M059J (cell line): ENCODE measurements at regions not wholly inside any gene's neighbourhood (a gene's known extent, or its start where the extent isn't known, plus 50 kb on each side); places are given as distances from the start of the nearest gene placed in this dataset.

Experiments used
- DNase-seq: peaks from one replicate; pipeline ENCODE4 v3.0.0-alpha.2; 2012; ENCODE audit warnings: low read depth

DNA sequence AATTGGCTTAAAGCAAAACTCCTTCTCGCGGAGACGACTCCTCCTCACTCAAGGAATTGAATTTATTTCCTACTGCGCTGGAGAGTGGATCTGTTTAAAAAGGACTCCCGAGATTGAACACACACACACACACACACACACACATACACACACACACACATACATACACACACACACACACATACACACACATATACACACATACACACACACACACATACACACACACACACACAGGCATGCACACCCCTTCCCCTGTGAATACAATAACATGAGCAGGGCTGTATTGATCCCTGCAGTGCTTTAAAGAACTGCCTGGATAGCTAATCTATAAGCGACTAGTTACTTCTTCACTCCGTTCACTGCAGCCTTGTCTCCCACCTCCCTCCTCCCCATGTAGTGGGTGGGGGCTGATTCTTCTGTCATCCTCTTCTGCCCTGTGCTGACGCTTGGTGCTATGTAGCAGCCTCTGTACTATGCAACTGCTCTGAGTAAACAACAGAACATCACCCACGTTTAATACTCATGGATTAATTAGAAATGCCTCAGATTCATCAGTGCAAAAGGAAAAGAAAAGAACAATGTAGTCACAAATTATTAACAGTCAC is 549.0 kb downstream of the CDH26 start:
- no peak for DNase-seq

DNA sequence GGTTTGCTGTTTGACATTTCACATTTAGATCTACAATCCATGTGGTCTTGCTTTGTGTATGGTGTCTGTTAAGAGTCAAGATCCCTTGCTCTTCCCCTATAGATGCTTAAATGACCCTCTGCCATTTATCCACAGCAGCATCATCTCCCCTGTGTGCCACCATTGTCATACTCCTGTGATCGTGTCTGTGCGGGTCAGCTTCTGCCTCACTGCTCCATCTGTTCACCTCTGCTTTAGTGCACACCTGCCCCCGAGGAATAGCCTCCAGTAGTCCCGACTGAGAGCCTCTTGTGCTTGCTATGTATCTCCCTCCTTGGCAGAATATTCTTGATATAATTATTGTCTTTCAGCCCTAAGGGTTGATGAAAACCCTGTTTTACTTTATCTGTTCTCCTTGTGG is 551.2 kb downstream of the CDH26 start:
- DNase-seq, result no peak

DNA sequence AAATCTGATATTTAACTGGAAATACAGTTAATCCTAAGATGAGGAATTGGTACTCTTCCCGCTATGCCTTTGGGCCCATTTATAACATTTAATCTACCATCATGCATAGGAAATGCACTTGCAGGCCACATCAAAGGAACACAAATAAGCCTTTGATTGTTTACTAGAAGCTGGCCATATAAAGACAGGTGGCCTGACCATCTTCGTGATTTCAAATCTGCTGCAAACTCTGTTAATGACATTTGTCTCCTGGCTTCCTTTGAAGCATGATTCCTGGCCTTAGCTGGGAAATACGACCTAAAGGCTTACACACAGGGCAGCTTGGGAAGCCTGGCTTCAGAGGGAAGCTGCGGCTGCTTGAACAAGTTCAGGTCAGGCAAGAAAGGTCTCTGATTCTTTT is 552.1 kb downstream of the CDH26 start:
- no peak for DNase-seq

DNA sequence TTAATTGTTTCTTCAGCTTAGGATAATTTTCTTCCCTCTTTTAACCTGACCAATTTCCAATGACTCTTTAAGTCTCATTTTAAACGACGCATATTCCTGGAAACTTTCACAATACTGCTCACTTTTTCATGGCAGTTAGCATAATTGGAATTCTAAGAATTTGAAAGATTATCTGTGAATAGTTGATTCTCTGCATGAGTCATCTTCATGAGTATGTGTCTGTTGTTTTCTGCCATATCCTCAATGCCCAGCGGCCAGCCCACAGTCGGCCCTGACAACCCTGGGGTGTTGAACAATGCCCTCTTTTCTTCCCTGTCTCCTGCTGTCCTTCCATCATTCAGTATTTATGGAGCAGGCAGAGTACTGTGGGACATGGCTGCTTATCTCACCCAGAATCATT is 554.2 kb downstream of the CDH26 start:
- peak; percentile 57 for DNase-seq

DNA sequence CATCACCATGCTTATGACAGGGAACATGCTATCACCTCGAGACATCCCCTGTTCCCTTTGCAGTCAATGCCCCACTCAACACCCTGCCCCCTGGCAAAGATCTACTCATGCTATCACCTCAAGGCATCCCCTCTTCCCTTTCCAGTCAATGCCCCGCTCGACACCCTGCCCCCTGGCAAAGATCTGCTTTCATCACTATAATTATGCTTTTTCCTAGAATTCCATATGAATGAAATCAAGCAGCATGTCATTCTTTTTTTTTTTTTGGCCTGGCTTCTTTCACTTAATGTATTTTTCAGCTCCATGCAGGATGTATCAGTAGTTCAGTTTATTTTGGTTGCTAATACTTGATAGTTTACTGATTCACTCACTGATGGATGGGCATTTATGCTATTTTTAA is 554.9 kb downstream of the CDH26 start:
- no peak for DNase-seq

DNA sequence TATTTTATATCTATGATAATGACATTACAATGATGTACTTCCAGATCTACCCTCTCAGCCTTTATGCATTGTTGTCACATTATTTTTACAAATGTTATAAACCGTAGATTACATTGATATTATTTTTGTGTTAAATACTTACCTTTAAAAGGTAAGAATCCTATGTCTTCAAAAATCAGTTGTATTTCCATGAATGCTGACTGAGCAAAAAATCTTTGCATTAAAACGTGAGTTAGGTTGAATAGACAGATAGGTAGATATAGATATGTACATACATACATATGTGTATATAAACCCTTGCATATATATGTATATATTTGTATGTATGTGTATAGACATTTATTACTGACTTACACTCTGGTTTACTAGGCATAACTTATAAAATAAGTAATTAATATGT is 558.2 kb downstream of the CDH26 start:
- DNase-seq, result no peak

DNA sequence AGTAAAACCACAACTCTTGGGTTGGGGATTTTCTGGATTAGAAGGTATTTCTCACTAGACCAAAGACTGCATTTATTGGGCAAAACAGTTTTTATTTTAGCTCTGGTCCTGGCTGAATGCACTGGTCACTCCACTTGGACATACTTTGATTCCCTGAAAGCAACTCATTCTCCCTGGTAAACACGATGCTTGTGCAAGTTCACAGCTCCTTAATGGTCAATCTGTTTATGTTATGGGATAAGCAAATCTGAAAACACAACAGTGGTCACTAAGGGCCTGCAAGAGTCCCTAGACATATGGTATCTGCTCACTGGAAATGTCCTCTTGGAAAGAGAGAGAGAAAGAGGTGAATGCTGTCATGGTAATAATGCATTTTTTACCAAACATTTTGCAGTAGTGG is 559.8 kb downstream of the CDH26 start:
- DNase-seq, result no peak

DNA sequence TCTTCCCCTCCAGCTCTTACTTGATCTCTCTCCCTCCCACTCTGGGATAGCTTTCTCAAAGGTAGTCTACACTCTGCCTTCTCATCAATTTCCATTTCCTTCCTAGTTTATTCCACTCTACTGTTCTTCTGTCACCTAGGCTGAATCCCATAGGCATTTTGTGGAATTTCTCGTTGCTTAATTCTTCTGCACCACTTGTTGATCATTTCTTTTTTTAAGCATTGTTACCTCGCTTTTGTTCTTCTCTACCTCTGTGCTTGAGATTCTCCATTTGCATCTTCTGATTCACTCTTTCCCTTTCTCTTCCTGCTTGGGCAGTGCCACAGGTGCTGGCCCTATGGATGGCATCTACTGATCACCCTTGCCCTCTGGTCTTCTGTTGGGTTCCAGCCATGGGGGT is 567.2 kb downstream of the CDH26 start:
- DNase-seq, result no peak

DNA sequence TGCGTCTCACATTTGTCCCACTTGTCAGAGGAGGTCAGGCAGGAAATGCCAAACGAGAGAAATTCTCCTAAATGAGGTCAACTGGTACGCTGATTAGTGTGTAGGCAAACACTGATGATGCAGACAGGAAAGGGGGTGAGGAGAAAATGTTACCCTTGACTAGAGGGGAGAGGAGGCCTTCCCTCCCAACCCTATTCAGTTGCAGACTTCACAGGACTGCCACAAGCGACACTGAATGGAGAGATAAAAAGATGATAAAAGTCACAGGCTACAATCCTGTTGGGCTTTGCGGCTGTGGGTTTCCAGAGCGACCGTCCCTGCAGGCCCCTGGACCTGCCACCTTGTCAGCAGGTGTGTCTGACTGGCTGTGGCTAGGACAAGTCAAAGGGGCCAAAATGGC is 569.4 kb downstream of the CDH26 start:
- DNase-seq, result no peak

DNA sequence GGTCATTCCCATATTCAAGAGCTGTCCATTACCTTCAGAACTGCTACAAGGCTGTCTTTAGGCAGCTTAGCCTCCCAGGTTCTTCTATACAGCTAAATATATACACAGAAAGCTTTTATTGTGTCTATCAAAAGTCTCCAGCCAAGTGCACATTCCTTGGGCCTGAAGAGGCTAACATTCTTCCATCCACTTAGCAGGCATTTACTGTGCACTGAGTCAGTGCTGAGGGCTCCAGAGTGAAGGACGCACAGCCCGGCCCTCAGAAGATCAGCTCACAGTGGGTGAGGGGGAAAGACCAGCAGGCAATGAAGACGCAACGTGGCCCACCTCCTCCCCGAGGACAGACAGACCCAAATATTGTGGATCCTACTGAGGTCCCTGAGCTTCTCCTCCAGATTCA is 569.9 kb downstream of the CDH26 start:
- DNase-seq, result no peak

DNA sequence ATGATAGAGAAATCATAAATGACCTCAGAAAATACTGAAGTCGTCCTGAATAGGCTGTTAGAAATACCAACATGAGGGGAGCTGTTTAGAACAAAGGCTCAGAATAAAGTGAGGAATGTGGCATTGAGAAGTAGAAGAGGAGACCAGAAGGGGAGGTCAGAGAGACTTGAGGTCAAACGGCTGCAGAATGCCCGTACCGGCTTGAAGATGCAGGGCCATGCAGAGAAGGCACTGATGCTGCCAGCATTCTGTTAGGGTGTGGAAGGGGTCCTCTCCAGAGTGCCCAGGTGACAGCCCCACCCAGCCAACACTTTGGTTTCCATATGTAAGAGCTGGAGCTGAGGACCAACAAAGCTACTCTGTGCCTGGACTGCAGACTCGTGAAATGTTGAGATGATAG is 570.9 kb downstream of the CDH26 start:
- DNase-seq, result no peak

DNA sequence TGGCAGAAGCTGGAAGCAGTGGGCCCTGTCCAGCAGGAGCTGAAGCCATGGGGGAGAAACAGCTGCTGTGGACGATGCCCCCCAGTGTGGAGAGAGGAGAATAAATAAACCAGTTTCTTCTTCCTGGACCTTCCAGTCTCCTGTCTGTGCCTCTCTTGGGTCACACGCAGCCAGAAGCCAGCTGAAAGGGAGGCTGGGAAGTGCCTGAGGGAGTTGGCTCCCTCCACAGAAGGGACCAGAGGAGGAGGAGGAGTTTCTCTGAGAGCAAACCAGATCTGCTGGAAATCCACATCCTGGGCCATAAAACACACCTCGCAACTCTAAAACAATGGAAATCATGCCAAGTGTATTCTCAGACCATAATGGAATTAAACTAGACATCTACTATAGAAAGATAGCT is 577.0 kb downstream of the CDH26 start:
- no peak for DNase-seq

DNA sequence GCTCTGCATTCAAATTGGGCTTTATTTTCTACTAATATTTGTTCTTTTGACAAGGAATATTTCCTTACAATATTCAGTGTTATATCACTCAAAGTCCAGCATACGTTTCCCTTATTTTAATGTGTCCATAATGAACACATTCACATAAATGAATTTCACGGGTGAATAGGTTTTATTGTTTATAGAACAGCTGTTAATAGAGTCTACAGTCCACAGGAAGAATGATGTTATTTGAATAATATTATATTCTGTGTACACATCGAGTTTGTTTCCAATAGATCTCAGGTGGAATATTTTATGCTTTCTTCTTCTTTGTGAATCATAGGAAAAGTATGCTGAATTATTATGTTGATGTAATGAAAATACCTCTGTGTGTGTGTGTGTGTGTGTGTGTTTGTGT is 582.4 kb downstream of the CDH26 start:
- DNase-seq, result no peak

DNA sequence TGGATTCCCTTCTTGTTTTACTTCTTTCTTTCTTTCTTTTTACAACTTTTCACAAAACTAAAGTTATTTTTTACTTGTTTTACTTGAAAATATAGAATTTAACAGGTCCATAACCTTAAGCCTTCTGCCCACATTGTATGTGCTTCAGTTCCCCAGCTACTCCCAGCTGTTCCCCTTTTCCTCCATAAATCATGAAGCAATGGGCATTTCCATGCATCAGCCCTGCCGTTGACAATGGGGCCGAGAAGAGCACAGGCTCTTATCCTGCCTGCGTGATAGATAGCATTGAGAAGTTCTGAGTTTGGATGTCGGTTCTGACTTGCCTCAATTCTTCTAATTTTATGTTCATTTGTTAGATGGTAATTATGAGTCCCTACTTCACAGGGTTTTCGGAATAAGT is 583.8 kb downstream of the CDH26 start:
- no peak for DNase-seq

DNA sequence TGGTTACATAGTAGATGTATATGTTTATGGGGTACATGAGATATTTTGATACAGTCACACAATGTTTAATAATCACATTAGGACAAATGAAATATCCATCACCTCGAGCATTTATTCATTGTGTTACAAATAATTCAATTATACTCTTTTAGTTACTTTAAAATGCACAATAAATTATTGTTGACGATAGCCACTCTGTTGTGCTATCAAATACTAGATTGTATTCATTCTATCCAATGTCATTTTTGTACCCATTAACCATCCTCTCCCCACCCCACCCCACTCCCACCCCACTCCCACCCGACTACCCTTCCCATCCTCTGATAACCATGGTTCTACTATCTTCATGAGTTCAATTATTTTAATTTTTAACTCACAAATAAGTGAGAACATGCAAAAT is 585.4 kb downstream of the CDH26 start:
- DNase-seq, result no peak

DNA sequence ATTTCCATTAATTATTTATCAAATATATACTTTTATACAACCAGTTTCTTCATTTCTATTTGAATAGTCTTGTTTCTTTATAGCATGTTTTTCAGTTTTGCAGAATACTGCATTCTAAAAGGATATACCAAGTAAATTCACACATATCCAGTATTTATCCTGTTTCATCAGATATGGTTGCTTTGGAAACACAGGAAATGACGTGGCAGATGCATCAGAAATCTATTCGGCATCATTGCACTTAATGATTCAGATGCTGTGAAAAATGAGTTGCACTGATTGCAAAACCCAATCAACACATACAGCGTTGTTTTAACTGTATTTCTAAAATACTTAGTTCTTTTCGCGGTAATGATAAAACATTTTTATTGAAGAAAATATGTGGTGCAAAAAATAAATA is 594.9 kb downstream of the CDH26 start:
- DNase-seq, result peak; percentile 15

DNA sequence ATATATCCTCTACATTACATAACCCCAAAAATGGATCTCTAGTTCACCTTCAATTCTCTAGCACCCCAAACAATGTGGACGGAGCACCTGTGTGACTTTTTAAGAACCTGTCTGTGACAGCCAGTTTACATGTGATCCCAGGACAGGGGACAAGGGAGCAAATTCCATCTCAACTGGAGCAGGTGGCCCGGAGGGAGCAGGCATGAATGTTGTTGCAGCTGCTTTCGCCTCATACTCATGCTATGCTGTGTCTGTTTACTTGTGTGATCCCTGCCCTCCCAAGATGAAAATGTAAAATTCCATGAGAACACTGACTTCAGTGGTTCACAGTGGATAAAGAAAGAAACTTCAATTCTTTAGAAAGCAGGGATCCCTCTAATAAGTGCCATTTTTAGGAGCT is 600.3 kb downstream of the CDH26 start:
- no peak for DNase-seq

DNA sequence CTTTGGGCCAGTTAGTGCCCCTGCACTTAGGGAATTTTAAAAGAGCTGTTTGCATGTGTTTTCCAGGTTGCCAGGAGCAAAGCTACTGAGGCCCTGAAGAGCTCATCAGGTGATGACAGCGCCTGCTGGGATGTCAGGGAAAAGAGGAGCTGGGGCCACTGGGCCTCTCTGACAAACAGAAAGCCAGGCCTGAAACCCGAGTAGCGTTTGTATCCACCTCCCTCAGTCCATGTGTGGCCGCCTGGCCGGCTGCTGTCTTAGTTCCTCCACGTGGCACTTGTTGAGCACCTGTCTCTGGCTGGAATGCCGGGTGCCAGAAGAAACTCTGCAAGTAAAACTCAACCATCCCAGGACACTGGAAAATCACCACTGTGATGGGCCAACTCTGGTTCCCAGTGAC is 601.2 kb downstream of the CDH26 start:
- no peak for DNase-seq

DNA sequence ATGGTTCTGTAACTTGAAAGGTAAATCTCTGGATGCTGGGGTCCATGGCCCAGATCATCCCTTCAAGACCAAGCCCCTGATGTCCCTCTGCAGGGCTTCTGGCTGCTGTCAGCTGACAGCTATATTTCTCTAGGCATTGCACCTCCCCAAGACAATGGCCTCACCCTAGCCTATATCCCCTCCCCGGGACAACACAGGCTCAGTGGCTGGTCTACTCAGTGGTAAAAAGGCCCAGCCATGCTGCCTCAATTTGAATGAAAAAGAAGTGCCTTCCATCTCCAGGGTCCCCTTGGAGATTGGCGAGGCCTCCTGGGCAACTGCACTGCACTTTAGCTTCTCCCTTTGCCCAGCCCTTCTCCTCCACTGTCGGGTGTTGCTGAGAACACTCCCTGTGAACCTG is 602.8 kb downstream of the CDH26 start:
- DNase-seq, result no peak

DNA sequence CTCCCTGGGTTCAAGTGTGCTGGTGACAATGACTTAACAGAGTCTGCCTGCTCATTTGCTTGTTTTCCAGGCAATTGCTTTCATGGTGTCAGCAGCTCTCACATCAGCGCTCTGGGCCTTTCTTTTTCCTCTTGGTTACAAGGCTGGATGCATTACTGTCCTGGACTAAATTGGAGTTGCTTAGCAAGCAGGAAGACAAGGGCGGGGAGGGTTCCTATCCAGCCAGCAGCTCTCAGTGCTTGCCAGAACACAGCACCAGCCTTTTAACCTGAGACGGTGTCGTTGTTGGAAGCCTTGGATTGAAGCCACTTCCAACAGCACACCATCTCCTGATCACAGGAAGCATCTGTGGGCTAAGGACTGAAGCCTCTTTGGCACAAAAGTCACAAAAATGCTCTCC is 606.9 kb downstream of the CDH26 start:
- no peak for DNase-seq

DNA sequence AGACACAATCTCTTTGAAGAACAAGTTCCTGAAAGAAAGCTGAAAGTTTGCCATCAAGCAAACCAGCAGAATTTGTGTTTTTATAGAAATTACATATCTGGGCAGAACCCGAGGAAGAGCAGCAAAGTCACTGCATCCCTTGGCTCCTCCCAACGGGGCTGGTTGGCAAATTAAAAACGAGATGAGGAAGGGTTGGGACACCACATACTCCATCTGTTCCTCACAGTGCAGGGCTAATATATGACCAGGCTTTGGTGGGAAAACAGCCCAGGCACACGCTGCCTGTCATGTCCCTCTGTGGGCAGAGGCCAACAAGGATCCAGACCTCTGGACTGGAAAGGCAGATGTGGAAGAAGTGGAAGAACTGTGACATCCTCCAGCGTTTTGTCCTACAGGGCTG is 607.3 kb downstream of the CDH26 start:
- DNase-seq, result no peak

DNA sequence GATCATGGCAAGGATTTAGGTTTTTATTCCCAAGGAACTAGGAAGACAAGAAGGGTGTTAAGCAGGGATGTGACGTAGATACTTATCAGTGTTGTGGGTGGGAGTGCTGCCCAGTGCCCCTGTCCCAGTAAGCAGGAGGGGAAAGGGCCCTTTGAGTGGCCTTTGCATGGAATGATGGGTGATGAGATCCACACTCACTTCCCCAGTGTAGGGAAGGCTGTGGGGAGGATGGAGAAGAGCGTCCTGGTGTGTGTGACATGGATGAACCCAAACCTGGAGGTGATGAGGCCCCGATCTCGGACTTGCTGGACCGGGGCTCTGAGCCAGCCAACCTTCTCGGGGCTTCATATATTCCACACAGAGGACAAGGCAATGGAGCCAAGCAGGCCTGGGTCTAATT is 610.9 kb downstream of the CDH26 start:
- DNase-seq, result no peak

DNA sequence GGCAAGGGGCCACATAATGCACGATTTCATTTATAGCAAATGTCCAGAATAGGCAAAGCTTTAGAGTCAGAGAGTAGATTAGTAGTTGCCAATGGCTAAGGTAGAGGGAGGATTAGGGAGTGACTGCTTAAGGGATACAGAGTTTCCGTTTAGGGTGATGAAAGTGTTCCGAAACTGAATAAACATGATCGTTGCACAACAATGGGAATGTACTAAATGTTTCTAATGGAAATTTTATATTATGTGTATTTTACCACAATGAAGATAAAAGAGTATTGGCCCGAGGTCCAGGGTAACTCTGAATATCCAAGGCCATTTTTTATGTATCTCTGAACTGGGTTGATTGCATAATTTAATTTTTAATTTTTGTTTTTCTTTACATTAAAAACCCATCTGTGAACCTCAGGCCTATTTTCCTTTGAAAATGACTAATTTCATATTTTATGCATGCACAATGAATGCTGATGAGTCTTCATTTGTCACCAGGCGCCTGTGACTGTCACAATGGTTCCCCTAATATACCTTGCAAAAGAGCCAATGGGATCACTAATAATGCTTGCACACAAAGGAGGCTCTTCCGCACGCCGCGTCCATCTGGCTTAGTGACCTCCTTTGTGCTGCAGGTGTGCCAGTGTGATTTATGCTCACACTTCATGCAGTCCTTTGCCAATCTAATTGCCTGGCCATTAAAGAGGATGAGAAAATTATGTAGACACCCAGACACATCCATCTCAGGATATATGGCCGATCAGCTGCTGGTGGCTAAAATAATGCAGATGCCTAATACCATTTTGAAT is 612.5 kb downstream of the CDH26 start:
- DNase-seq, result no peak
